IMR-90 (cell line): ENCODE measurements at regions not wholly inside any gene's neighbourhood (a gene's known extent, or its start where the extent isn't known, plus 50 kb on each side); places are given as distances from the start of the nearest gene placed in this dataset.
A peak's percentile ranks its signal among the peaks of the same experiment; 100 is the strongest.

Experiments used
- ATAC-seq: fragments of 200-7000 bp; cut with Tn5 transposase; 2 replicates; pipeline ENCODE4 v1.9.1; 2020; ENCODE audit warnings: low read depth, mild to moderate bottlenecking, moderate library complexity
- BruUV-seq: library from RNA; stranded (reverse); fragments of 400-500 nt; replicated peaks from 2 replicates; lab custom pipeline; 2021; lab: Mats Ljungman, UMichigan
- CTCF ChIA-PET: fragments of 300-600 bp; formaldehyde crosslinking; extraction: SDS; loops from one replicate; lab custom pipeline; 2021; ENCODE audit warnings: antibody characterized with exemption; lab: Yijun Ruan, JAX
- POLR2A ChIA-PET: fragments of 300-600 bp; sonication (Branson Sonifier 250); formaldehyde crosslinking; loops from one replicate; lab custom pipeline; 2022; ENCODE audit warnings: antibody characterized with exemption; ENCODE audit not compliant: unreplicated experiment; lab: Charles Lee
- DNase-seq: peaks from one replicate; pipeline ENCODE4 v3.0.0; 2013
- H2AFZ ChIP-seq: replicated peaks from 2 replicates; pipeline ENCODE3; 2013; ENCODE audit warnings: low read length, mild to moderate bottlenecking; ENCODE audit not compliant: poor library complexity
- H2AK5ac ChIP-seq: 2 replicates; pipeline ENCODE4 v1.6.1; 2013; ENCODE audit warnings: low read depth, low read length, inconsistent platforms
- H2AK9ac ChIP-seq: replicated peaks from 2 replicates; pipeline ENCODE3; 2013; ENCODE audit warnings: mild to moderate bottlenecking, low read depth, low read length, moderate library complexity; ENCODE audit not compliant: poor library complexity
- H2BK120ac ChIP-seq: 2 replicates; pipeline ENCODE4 v1.6.1; 2013; ENCODE audit warnings: low read depth, low read length, inconsistent platforms
- H2BK15ac ChIP-seq: 3 replicates; pipeline ENCODE4 v1.6.1; 2013; ENCODE audit warnings: low read depth, low read length, inconsistent platforms
- H2BK20ac ChIP-seq: 2 replicates; pipeline ENCODE4 v1.6.1; 2013; ENCODE audit warnings: low read depth, mild to moderate bottlenecking, inconsistent platforms, low read length, moderate library complexity
- H2BK5ac ChIP-seq: 2 replicates; pipeline ENCODE4 v1.6.1; 2013; ENCODE audit warnings: mild to moderate bottlenecking, low read depth, low read length, inconsistent platforms; ENCODE audit not compliant: poor library complexity, severe bottlenecking
- H3K14ac ChIP-seq: replicated peaks from 2 replicates; pipeline ENCODE4 v1.6.1; 2013; ENCODE audit warnings: low read depth, low read length, inconsistent platforms
- H3K18ac ChIP-seq: 2 replicates; pipeline ENCODE4 v1.6.1; 2013; ENCODE audit warnings: low read depth, low read length, control low read depth
- H3K23ac ChIP-seq: 2 replicates; pipeline ENCODE4 v1.6.1; 2013; ENCODE audit warnings: low read depth, low read length, inconsistent platforms
- H3K27ac ChIP-seq: 2 replicates; pipeline ENCODE4 v1.5.1; 2013; ENCODE audit warnings: mild to moderate bottlenecking, control low read depth, low read length; ENCODE audit not compliant: insufficient read depth
- H3K27me3 ChIP-seq: 2 replicates; pipeline ENCODE4 v1.6.1; 2013; ENCODE audit warnings: low read length; ENCODE audit not compliant: control insufficient read depth, insufficient read depth
- H3K36me3 ChIP-seq: 2 replicates; pipeline ENCODE4 v1.6.1; 2013; ENCODE audit warnings: low read length, mixed read lengths; ENCODE audit not compliant: control insufficient read depth, insufficient read depth
- H3K4ac ChIP-seq: 2 replicates; pipeline ENCODE4 v1.6.1; 2013; ENCODE audit warnings: low read depth, low read length, inconsistent platforms
- H3K4me1 ChIP-seq: 2 replicates; pipeline ENCODE4 v1.6.1; 2013; ENCODE audit warnings: low read length, mixed read lengths; ENCODE audit not compliant: control insufficient read depth, insufficient read depth
- H3K4me2 ChIP-seq: 2 replicates; pipeline ENCODE4 v1.6.1; 2013; ENCODE audit warnings: low read depth, mild to moderate bottlenecking, control low read depth, low read length, moderate library complexity
- H3K4me3 ChIP-seq: 2 replicates; pipeline ENCODE4 v1.5.1; 2013; ENCODE audit warnings: low read depth, mild to moderate bottlenecking, control low read depth, low read length, moderate library complexity; ENCODE audit not compliant: insufficient read depth
- H3K56ac ChIP-seq: 2 replicates; pipeline ENCODE4 v1.6.1; 2013; ENCODE audit warnings: low read length, inconsistent platforms; ENCODE audit not compliant: insufficient read depth; ENCODE audit errors: extremely low read depth
- H3K79me1 ChIP-seq, 2 experiments: 2 replicates each; pipeline ENCODE4 v1.6.1; 2013; ENCODE audit warnings: low read length in 2 of 2, inconsistent platforms in 1 of 2, low read depth in 1 of 2
- H3K9ac ChIP-seq: 2 replicates; pipeline ENCODE4 v1.6.1; 2013; ENCODE audit warnings: low read depth, low read length, control low read depth
- H3K9me1 ChIP-seq: 2 replicates; pipeline ENCODE4 v1.6.1; 2013; ENCODE audit warnings: low read length, inconsistent platforms; ENCODE audit not compliant: insufficient read depth
- H3K9me3 ChIP-seq: 2 replicates; pipeline ENCODE4 v1.6.1; 2013; ENCODE audit warnings: low read length; ENCODE audit not compliant: control insufficient read depth, insufficient read depth
- H4K20me1 ChIP-seq: 2 replicates; pipeline ENCODE4 v1.6.1; 2013; ENCODE audit warnings: low read length, inconsistent platforms; ENCODE audit not compliant: insufficient read depth
- H4K5ac ChIP-seq: 2 replicates; pipeline ENCODE4 v1.6.1; 2013; ENCODE audit warnings: mild to moderate bottlenecking, low read depth, low read length, control low read depth
- H4K8ac ChIP-seq, 2 experiments: 2 replicates each; pipeline ENCODE4 v1.6.1; 2013; ENCODE audit warnings: low read depth in 2 of 2, low read length in 2 of 2, control low read depth in 1 of 2, inconsistent platforms in 1 of 2
- H4K91ac ChIP-seq: 2 replicates; pipeline ENCODE4 v1.6.1; 2013; ENCODE audit warnings: low read depth, low read length, inconsistent platforms; ENCODE audit not compliant: insufficient read depth
- BHLHE40 ChIP-seq: fragments of 150-350 bp; IDR thresholded peaks from 2 replicates; pipeline ENCODE4 v1.6.1; 2016; ENCODE audit warnings: mild to moderate bottlenecking, low read depth, low read length
- CHD1 ChIP-seq: IDR thresholded peaks from 2 replicates; pipeline ENCODE4 v1.6.1; 2012; ENCODE audit warnings: low read depth, low read length, improper control_type of control experiment
- MAFK ChIP-seq: IDR thresholded peaks from 2 replicates; pipeline ENCODE4 v1.6.1; 2012; ENCODE audit warnings: low read depth, low read length, improper control_type of control experiment
- MAZ ChIP-seq: IDR thresholded peaks from 2 replicates; pipeline ENCODE4 v1.6.1; 2012; ENCODE audit warnings: low read depth, mild to moderate bottlenecking, low read length, improper control_type of control experiment, moderate library complexity, borderline replicate concordance
- POLR2A ChIP-seq: IDR thresholded peaks from 2 replicates; pipeline ENCODE4 v1.6.1; 2012; ENCODE audit warnings: mild to moderate bottlenecking, low read depth, low read length
- RAD21 ChIP-seq: IDR thresholded peaks from 2 replicates; pipeline ENCODE4 v1.6.1; 2012; ENCODE audit warnings: low read length, improper control_type of control experiment
- USF2 ChIP-seq: fragments of 150-350 bp; IDR thresholded peaks from 2 replicates; pipeline ENCODE4 v1.6.1; 2017; ENCODE audit warnings: mild to moderate bottlenecking, antibody characterized with exemption, low read length, low read depth
- WGBS, 2 experiments: methylation state at CpG; one replicate each; pipeline versions ENCODE4 v1.1.5 to v1.1.7; 2013; ENCODE audit warnings: missing lambda C conversion rate in 2 of 2; ENCODE audit not compliant: insufficient read length in 1 of 2; ENCODE audit errors: extremely low coverage in 2 of 2; 5-methylcytosine and 5-hydroxymethylcytosine counted together
- dilution Hi-C: fragments of 300-500 bp; cut with HindIII; formaldehyde crosslinking; loops from one replicate; pipeline ENCODE4 v1.14.3; 2018; ENCODE audit warnings: low sequenced_read_pairs; ENCODE audit not compliant: unreplicated experiment
- in situ Hi-C: fragments of 300-500 bp; cut with MboI; formaldehyde crosslinking; loops from 3 replicates; pipeline ENCODE4 v1.14.3; 2019; ENCODE audit warnings: low sequenced_read_pairs, inconsistent platforms, mixed read lengths
- intact Hi-C: fragments of 100-400 bp; cut with micrococcal nuclease; formaldehyde crosslinking; loops from 2 replicates; pipeline ENCODE4 v1.10.0; 2022

- no peak overlapping the region for H3K9ac ChIP-seq
- TF ChIP-seq CHD1 (no peak), RAD21 (no peak), POLR2A (no peak), MAZ (no peak), USF2 (no peak), MAFK (peak; percentile 74), BHLHE40 (no peak)
- no peaks in the 10 kb centered on the region; the same call in 1 of the 2 replicates for H3K9me3 ChIP-seq
- 20% methylated on average over 1 of the region's 2 CpGs; no CpG with 5 or more reads in 1 of the 2 experiments for WGBS, 2 experiments
- no peaks in the 10 kb centered on the region for H3K79me1 ChIP-seq
- no peak overlapping the region for H2BK120ac ChIP-seq
- H2BK5ac ChIP-seq, result no peak overlapping the region
- no peaks in the 10 kb centered on the region for H3K27me3 ChIP-seq
- no peak overlapping the region for H2AFZ ChIP-seq
- H3K9me1 ChIP-seq, result no peaks in the 10 kb centered on the region
- ATAC-seq (no peak), DNase-seq (no peak)
- H4K91ac ChIP-seq, result no peak overlapping the region
- CTCF ChIA-PET, result no interaction called here
- no peak overlapping the region for H3K14ac ChIP-seq
- no peak overlapping the region for H2AK5ac ChIP-seq
- H3K4me1 ChIP-seq, result no peaks in the 10 kb centered on the region
- no peak overlapping the region for H3K18ac ChIP-seq
- H3K4ac ChIP-seq, result no peak overlapping the region
- H3K56ac ChIP-seq, result no peak overlapping the region
- in situ Hi-C loops (no loop called here), dilution Hi-C loops (no loop called here), intact Hi-C loops (no loop called here)
- no peak overlapping the region for H2BK15ac ChIP-seq
- H3K27ac ChIP-seq, result no peak overlapping the region
- no peak overlapping the region for H3K4me3 ChIP-seq
- H2BK20ac ChIP-seq, result no peak overlapping the region
- POLR2A ChIA-PET, result no interaction called here
- no peak overlapping the region for H4K5ac ChIP-seq
- H4K8ac ChIP-seq, result no peak overlapping the region
- no peak overlapping the region for H2AK9ac ChIP-seq
- H3K4me2 ChIP-seq, result no peak overlapping the region
- no peaks in the 10 kb centered on the region for H4K20me1 ChIP-seq
- no TSS peak for BruUV-seq
- H3K36me3 ChIP-seq, result no peaks in the 10 kb centered on the region
- no peak overlapping the region for H3K23ac ChIP-seq
Measured at GRCh38 chr9:7591501-7591900, 208.1 kb downstream of the DMAC1 start.
